Natural killer cell (primary cell): ENCODE measurements at regions not wholly inside any gene's neighbourhood (a gene's known extent, or its start where the extent isn't known, plus 50 kb on each side); places are given as distances from the start of the nearest gene placed in this dataset.
"Not testable (repeated sequence)": the region's sequence is repeated elsewhere in the genome, so short reads cannot be mapped to it uniquely, and the experiment has no call there.

ENCODE experiments used
- ATAC-seq, 3 donors: fragments of 150-1000 bp in 2 of 3; fragments of 200-7000 bp in 1 of 3; cut with Tn5 transposase; 1 replicate in 1 of 3; 2 replicates in 2 of 3; pipeline ENCODE4 v1.10.0; 2021; ENCODE audit warnings: mild to moderate bottlenecking in 2 of 3, moderate library complexity in 2 of 3
- DNase-seq, 2 donors: peaks; one replicate each; pipeline versions ENCODE4 v3.0.0 to v3.0.0-alpha.2; 2013 to 2021; ENCODE audit warnings: mixed read lengths in 1 of 2
- H3K27ac ChIP-seq: one replicate; pipeline ENCODE4 v1.5.1; 2013; ENCODE audit warnings: mild to moderate bottlenecking, low read length
- H3K27me3 ChIP-seq: one replicate; pipeline ENCODE4 v1.6.1; 2013; ENCODE audit warnings: low read length; ENCODE audit not compliant: control insufficient read depth, insufficient read depth
- H3K36me3 ChIP-seq: one replicate; pipeline ENCODE4 v1.6.1; 2013; ENCODE audit warnings: low read length; ENCODE audit not compliant: control insufficient read depth, insufficient read depth
- H3K4me1 ChIP-seq: one replicate; pipeline ENCODE4 v1.6.1; 2013; ENCODE audit warnings: low read length; ENCODE audit not compliant: control insufficient read depth, insufficient read depth
- H3K4me3 ChIP-seq: one replicate; pipeline ENCODE4 v1.5.1; 2013; ENCODE audit warnings: low read length
- H3K9me3 ChIP-seq: one replicate; pipeline ENCODE4 v1.6.1; 2013; ENCODE audit warnings: low read length; ENCODE audit not compliant: control insufficient read depth, insufficient read depth
- H3K27ac Mint-ChIP-seq, 2 donors: one replicate each; pipeline ENCODE4 v1.8.0; 2022; ENCODE audit warnings: mild to moderate bottlenecking in 2 of 2, mixed read lengths in 2 of 2, moderate library complexity in 1 of 2
- H3K27me3 Mint-ChIP-seq, 2 donors: one replicate each; pipeline ENCODE4 v1.8.0; 2022; ENCODE audit warnings: low read depth in 2 of 2, mixed read lengths in 2 of 2
- H3K36me3 Mint-ChIP-seq: one replicate; pipeline ENCODE4 v1.8.0; 2022; ENCODE audit warnings: mixed read lengths
- H3K4me1 Mint-ChIP-seq, 2 donors: one replicate each; pipeline ENCODE4 v1.8.0; 2022; ENCODE audit warnings: mixed read lengths in 2 of 2
- H3K4me3 Mint-ChIP-seq: one replicate; pipeline ENCODE4 v1.8.0; 2022; ENCODE audit warnings: mild to moderate bottlenecking, moderate library complexity, mixed read lengths
- H3K9me3 Mint-ChIP-seq, 2 donors: one replicate each; pipeline ENCODE4 v1.8.0; 2022; ENCODE audit warnings: mixed read lengths in 2 of 2
- CTCF ChIP-seq: fragments of 200-600 bp; IDR thresholded peaks from one replicate; pipeline ENCODE4 v1.8.0; 2022; ENCODE audit warnings: antibody characterized with exemption
- WGBS: methylation state at CpG from one replicate; pipeline ENCODE4 v1.1.7; 2013; ENCODE audit warnings: missing lambda C conversion rate; ENCODE audit not compliant: insufficient coverage; 5-methylcytosine and 5-hydroxymethylcytosine counted together
- intact Hi-C: fragments of 100-400 bp; cut with micrococcal nuclease; formaldehyde crosslinking; loops from one replicate; pipeline ENCODE4 v1.14.2; 2022

DNA sequence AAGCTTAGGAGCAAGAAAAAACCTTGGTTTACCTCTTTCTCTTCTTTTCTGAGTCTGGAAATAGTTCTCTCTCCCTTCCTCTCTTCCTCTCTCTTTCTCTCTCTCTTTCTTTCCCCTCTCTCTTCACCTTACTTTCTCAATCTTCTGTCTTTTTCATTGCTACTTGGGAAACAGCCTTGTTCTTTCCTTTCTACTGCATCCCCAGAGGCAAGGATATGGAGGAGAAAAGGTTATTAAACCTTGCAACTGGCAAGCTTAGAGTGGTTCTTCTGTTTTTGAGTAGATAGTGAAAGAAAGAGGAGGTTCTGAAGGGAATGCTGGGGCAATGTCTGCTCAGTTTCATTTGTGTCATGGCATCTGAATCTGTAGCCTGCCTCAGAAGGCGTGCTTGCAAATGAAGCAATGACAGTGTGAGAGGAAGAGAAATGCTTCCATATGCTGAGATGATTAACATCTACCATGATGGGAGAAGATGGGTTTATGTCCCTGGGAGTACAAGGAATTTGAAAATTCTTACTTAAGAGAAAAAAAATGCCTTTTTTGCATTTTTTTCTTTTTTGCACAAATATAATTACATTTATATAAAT lies 190.6 kb downstream of the CEP135 start:
- Histone ChIP-seq H3K4me1 (no peaks in the 10 kb centered on the region), H3K9me3 (no peaks in the 10 kb centered on the region), H3K4me3 (no peak overlapping the region), H3K36me3 (no peaks in the 10 kb centered on the region), H3K27me3 (no peaks in the 10 kb centered on the region), H3K27ac (no peak overlapping the region)
- DNase-seq (no peak), ATAC-seq (no peak)
- Mint-ChIP-seq H3K4me3 (no peak overlapping the region), H3K27me3 (peaks cover 8 to 10% of the 10 kb centered on the region in 2 donors), H3K4me1 (no peaks in the 10 kb centered on the region), H3K36me3 (no peaks in the 10 kb centered on the region), H3K9me3 (no peaks in the 10 kb centered on the region), H3K27ac (no peak overlapping the region)
- no peak for TF ChIP-seq CTCF
- 94% methylated on average over 1 of the region's 1 CpG for WGBS
- intact Hi-C loops, result no loop called here

DNA sequence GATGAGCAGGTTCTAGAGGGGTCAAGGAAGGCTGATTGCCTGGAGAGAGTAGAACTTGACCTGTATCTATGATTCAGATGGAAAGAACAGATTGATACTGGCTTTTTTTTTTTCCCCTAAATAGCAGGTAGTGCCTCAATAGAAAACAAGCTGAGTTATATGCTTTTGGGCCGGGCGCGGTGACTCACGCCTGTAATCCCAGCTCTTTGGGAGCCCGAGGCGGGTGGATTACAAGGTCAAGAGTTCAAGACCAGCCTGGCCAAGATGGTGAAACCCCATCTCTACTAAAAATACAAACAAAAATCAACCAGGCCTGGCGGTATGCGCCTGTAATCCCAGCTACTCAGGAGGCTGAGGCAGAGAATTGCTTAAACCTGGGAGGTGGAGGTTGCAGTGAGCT lies 186.1 kb downstream of the CEP135 start:
- ATAC-seq, H3K27ac Mint-ChIP-seq, H3K36me3 Mint-ChIP-seq, H3K4me3 ChIP-seq, H3K36me3 ChIP-seq, H3K4me3 Mint-ChIP-seq, H3K4me1 Mint-ChIP-seq, H3K9me3 ChIP-seq, H3K27ac ChIP-seq, DNase-seq, H3K27me3 Mint-ChIP-seq, H3K9me3 Mint-ChIP-seq, H3K4me1 ChIP-seq, H3K27me3 ChIP-seq, intact Hi-C loops: not testable (repeated sequence)
- WGBS, result 92% methylated on average over 6 of the region's 8 CpGs

DNA sequence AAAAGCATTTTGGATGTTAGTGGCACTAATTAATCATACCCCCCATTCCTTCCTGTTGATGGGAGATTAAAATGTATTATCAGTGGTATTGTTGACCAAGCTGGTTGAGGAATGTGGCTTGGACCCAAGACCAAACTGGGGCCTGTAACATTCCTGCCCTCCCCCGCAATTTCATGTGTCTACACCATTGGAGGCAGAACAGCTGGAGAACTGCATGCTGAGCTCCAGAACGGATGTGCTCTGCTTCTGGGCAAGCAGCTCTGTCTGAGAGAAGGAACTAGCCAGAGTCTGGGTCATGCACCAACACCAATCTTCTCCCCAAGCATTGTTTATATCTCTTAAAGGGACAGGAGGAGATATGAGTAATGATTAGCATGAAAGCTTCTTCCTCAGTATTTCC lies 185.5 kb downstream of the CEP135 start:
- Mint-ChIP-seq H3K4me1 (no peaks in the 10 kb centered on the region), H3K36me3 (no peaks in the 10 kb centered on the region), H3K9me3 (no peaks in the 10 kb centered on the region), H3K27ac (no peak overlapping the region), H3K27me3 (peaks cover 0 to 2% of the 10 kb centered on the region in 2 donors), H3K4me3 (no peak overlapping the region)
- no peak for DNase-seq
- ATAC-seq, result no peak
- WGBS, result 85% methylated on average over 2 of the region's 2 CpGs
- Histone ChIP-seq H3K4me1 (no peaks in the 10 kb centered on the region), H3K27ac (no peak overlapping the region), H3K36me3 (no peaks in the 10 kb centered on the region), H3K4me3 (no peak overlapping the region), H3K9me3 (no peaks in the 10 kb centered on the region), H3K27me3 (no peaks in the 10 kb centered on the region)
- no peak for TF ChIP-seq CTCF
- intact Hi-C loops, result no loop called here

DNA sequence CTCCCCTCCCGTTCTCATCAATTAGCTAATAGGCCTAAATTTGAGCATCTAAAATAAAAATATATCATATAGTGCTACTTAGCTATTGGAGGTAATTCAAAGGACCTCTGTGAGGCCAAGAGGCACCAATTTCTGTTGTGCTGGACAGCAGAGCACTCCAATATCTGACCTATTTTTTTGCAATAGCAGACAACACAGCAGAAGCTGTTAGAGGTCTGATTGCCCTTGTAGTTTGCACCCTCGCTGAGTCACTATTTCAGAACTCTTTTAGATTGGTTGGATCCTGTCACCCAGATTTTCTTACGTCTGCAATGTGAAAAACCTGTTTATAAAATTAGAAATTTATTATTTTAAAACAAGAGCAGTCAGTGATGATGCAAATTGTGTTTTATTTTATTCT lies 184.1 kb downstream of the CEP135 start:
- no peak overlapping the region for H3K4me3 ChIP-seq
- Mint-ChIP-seq H3K4me1 (no peaks in the 10 kb centered on the region), H3K27me3 (peaks cover 0 to 2% of the 10 kb centered on the region in 2 donors), H3K4me3 (no peak overlapping the region), H3K9me3 (no peaks in the 10 kb centered on the region), H3K36me3 (no peaks in the 10 kb centered on the region), H3K27ac (no peak overlapping the region)
- no peaks in the 10 kb centered on the region for H3K4me1 ChIP-seq
- no peak for TF ChIP-seq CTCF
- intact Hi-C loops, result no loop called here
- H3K9me3 ChIP-seq, result no peaks in the 10 kb centered on the region
- H3K36me3 ChIP-seq, result no peaks in the 10 kb centered on the region
- 76% methylated on average over 2 of the region's 3 CpGs for WGBS
- ATAC-seq (no peak), DNase-seq (no peak)
- no peak overlapping the region for H3K27ac ChIP-seq
- no peaks in the 10 kb centered on the region for H3K27me3 ChIP-seq

DNA sequence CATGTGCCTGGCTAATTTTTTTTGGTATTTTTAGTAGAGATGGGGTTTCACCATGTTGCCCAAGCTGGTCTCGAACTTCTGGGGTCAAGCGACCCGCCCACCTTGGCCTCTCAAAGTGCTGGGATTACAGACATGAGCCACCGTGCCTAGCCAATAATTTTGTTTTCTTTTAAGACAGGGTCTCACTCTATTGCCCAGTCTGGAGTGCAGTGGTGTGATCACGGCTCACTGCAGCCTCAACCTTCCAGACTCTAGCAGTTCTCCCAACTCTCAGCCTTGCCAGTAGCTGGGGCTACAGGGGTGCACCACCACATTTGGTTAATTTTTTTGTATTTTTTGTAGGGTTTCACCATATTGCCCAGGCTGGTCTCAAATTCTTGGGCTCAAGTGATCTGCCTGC lies 183.4 kb downstream of the CEP135 start:
- DNase-seq, H3K4me3 ChIP-seq, H3K27me3 Mint-ChIP-seq, H3K27me3 ChIP-seq, H3K4me3 Mint-ChIP-seq, H3K36me3 Mint-ChIP-seq, ATAC-seq, intact Hi-C loops, H3K27ac Mint-ChIP-seq, H3K27ac ChIP-seq, H3K36me3 ChIP-seq, H3K9me3 Mint-ChIP-seq, H3K4me1 Mint-ChIP-seq, H3K4me1 ChIP-seq, H3K9me3 ChIP-seq: not testable (repeated sequence)
- WGBS, result 77% methylated on average over 5 of the region's 5 CpGs
